ENCODE measurements at regions not wholly inside any gene's neighbourhood (a gene's known extent, or its start where the extent isn't known, plus 50 kb on each side); places are given as distances from the start of the nearest gene placed in this dataset.

DNA sequence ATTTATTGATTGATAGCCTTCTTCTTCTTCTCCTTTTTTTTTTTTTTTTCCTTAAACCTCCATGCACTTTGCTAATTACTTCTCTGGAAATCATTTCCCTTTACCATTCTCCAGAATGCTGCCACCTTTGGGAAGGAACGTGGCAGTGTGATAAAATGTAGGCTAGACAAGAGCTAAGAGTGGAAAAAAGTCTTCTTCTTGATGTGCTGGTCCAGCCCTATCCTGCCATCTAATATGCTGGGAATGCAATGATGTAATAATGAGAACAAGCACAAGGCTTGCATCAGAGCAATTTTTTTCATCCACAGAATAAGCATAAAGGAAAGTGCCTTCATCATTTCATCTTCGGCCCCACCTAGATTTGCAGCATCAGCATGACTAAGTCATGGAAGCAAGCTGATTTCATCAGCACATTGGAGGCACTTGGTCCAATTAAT, 128.7 kb upstream of the ZFHX3 start:
- Histone ChIP-seq H3K9ac (ENCODE audit: low read depth, low read length) (no peak overlapping the region), H2BK5ac (ENCODE audit: low read depth, low read length, poor library complexity, severe bottlenecking) (no peak overlapping the region), H3K4me1 (ENCODE audit: control insufficient read depth, insufficient read depth, low read length) (peaks cover 16% of the 10 kb centered on the region), H2BK120ac (ENCODE audit: low read depth, low read length) (peak overlapping the region; percentile 31; the same call in 1 of the 2 replicates), H3K56ac (ENCODE audit: extremely low read depth, insufficient read depth, low read length) (no peak overlapping the region), H3K23ac (ENCODE audit: low read depth, low read length) (no peak overlapping the region), H3K4ac (ENCODE audit: low read depth, low read length) (no peak overlapping the region), H4K8ac (ENCODE audit: low read depth in 2 of 2, low read length in 2 of 2) (no peak overlapping the region), H3K9me1 (ENCODE audit: insufficient read depth, low read length) (peaks cover 7% of the 10 kb centered on the region; the same call in 1 of the 2 replicates), H3K27ac (ENCODE audit: insufficient read depth, low read length) (no peak overlapping the region), H3K4me2 (ENCODE audit: low read depth, low read length) (no peak overlapping the region), H2AFZ (replicated peaks; ENCODE audit: low read length, poor library complexity) (no peak overlapping the region), H3K18ac (ENCODE audit: low read depth, low read length) (no peak overlapping the region), H3K36me3 (ENCODE audit: control insufficient read depth, insufficient read depth, low read length) (no peaks in the 10 kb centered on the region), H2BK20ac (ENCODE audit: low read depth, low read length) (no peak overlapping the region), H4K5ac (ENCODE audit: low read depth, low read length) (no peak overlapping the region), H4K91ac (ENCODE audit: insufficient read depth, low read depth, low read length) (no peak overlapping the region), H3K14ac (replicated peaks; ENCODE audit: low read depth, low read length) (no peak overlapping the region), H2AK5ac (ENCODE audit: low read depth, low read length) (no peak overlapping the region), H2BK15ac (ENCODE audit: low read depth, low read length) (no peak overlapping the region), H2AK9ac (replicated peaks; ENCODE audit: low read depth, low read length, poor library complexity) (no peak overlapping the region), H3K4me3 (ENCODE audit: insufficient read depth, low read depth, low read length) (no peak overlapping the region), H3K27me3 (ENCODE audit: control insufficient read depth, insufficient read depth, low read length) (no peaks in the 10 kb centered on the region), H3K79me1 (ENCODE audit: low read depth in 1 of 2, low read length in 2 of 2) (no peaks in the 10 kb centered on the region), H3K9me3 (ENCODE audit: control insufficient read depth, insufficient read depth, low read length) (no peaks in the 10 kb centered on the region), H4K20me1 (ENCODE audit: insufficient read depth, low read length) (no peaks in the 10 kb centered on the region)
- ChIA-PET CTCF (interaction anchor here (0.7 to 1.6 kb wide), 6 partner anchors 9 to 1102 kb away, joined by 3 to 9 read pairs (median 6); no protein-coding TSS in a partner anchor), POLR2A (ENCODE audit: unreplicated experiment) (no interaction called here)
- BruUV-seq (replicated peaks) = no TSS peak
- ATAC-seq (ENCODE audit: low read depth) (peak; percentile 76), DNase-seq (peak; percentile 94)
- TF ChIP-seq MAZ (IDR thresholded peaks at IDR 0.05; ENCODE audit: borderline replicate concordance, low read depth, low read length) (no peak), MAFK (IDR thresholded peaks at IDR 0.05; ENCODE audit: low read depth, low read length) (peak; percentile 92), MXI1 (IDR thresholded peaks at IDR 0.05; ENCODE audit: borderline replicate concordance, low read depth, low read length) (no peak), RFX5 (IDR thresholded peaks at IDR 0.05; ENCODE audit: low read depth, low read length) (no peak), SMC3 (IDR thresholded peaks at IDR 0.05; ENCODE audit: low read depth, low read length) (0 out of 2 replicates have a peak, but pooled peaks have one; percentile 30), NFE2L2 (IDR thresholded peaks at IDR 0.05; ENCODE audit: low read depth, low read length) (peak; percentile 81), BHLHE40 (IDR thresholded peaks at IDR 0.05; ENCODE audit: low read depth, low read length) (no peak), RAD21 (IDR thresholded peaks at IDR 0.05; ENCODE audit: low read length) (0 out of 2 replicates have a peak, but pooled peaks have one; percentile 23), RCOR1 (IDR thresholded peaks at IDR 0.05; ENCODE audit: insufficient replicate concordance, low read length) (peak; percentile 42), POLR2A (IDR thresholded peaks at IDR 0.05; ENCODE audit: low read depth, low read length) (no peak), FOS (IDR thresholded peaks at IDR 0.05; ENCODE audit: low read depth, low read length) (0 out of 2 replicates have a peak, but pooled peaks have one; percentile 6), CHD1 (IDR thresholded peaks at IDR 0.05; ENCODE audit: low read depth, low read length) (no peak), CEBPB (IDR thresholded peaks at IDR 0.05; ENCODE audit: low read depth, low read length) (peak; percentile 95)
- TF ChIP-seq, protein P1, sequence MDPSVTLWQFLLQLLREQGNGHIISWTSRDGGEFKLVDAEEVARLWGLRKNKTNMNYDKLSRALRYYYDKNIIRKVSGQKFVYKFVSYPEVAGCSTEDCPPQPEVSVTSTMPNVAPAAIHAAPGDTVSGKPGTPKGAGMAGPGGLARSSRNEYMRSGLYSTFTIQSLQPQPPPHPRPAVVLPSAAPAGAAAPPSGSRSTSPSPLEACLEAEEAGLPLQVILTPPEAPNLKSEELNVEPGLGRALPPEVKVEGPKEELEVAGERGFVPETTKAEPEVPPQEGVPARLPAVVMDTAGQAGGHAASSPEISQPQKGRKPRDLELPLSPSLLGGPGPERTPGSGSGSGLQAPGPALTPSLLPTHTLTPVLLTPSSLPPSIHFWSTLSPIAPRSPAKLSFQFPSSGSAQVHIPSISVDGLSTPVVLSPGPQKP (IDR thresholded peaks at IDR 0.05; ENCODE audit: borderline replicate concordance, low read depth, low read length) = no peak
- TF ChIP-seq, protein P2, sequence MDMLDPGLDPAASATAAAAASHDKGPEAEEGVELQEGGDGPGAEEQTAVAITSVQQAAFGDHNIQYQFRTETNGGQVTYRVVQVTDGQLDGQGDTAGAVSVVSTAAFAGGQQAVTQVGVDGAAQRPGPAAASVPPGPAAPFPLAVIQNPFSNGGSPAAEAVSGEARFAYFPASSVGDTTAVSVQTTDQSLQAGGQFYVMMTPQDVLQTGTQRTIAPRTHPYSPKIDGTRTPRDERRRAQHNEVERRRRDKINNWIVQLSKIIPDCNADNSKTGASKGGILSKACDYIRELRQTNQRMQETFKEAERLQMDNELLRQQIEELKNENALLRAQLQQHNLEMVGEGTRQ (IDR thresholded peaks at IDR 0.05; ENCODE audit: low read depth, low read length) = no peak
- TF ChIP-seq, protein P3, sequence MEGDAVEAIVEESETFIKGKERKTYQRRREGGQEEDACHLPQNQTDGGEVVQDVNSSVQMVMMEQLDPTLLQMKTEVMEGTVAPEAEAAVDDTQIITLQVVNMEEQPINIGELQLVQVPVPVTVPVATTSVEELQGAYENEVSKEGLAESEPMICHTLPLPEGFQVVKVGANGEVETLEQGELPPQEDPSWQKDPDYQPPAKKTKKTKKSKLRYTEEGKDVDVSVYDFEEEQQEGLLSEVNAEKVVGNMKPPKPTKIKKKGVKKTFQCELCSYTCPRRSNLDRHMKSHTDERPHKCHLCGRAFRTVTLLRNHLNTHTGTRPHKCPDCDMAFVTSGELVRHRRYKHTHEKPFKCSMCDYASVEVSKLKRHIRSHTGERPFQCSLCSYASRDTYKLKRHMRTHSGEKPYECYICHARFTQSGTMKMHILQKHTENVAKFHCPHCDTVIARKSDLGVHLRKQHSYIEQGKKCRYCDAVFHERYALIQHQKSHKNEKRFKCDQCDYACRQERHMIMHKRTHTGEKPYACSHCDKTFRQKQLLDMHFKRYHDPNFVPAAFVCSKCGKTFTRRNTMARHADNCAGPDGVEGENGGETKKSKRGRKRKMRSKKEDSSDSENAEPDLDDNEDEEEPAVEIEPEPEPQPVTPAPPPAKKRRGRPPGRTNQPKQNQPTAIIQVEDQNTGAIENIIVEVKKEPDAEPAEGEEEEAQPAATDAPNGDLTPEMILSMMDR (conservative IDR thresholded peaks at IDR 0.05; ENCODE audit: low read depth, low read length) = peak; percentile 50
- in situ Hi-C loops (cut with MboI; ENCODE audit: low sequenced_read_pairs) (no loop called here), dilution Hi-C loops (cut with HindIII; ENCODE audit: low sequenced_read_pairs, unreplicated experiment) (no loop called here), intact Hi-C loops (cut with micrococcal nuclease) (loop anchor here (5.0 kb wide), 1 partner anchor 299 kb away; no protein-coding TSS in a partner anchor)
- no CpG with 5 or more reads among the region's 2 CpGs for WGBS, 2 experiments (ENCODE audit: extremely low coverage in 2 of 2, insufficient read length in 1 of 2)
